HepG2 (cell line): ENCODE measurements at regions not wholly inside any gene's neighbourhood (a gene's known extent, or its start where the extent isn't known, plus 50 kb on each side); places are given as distances from the start of the nearest gene placed in this dataset.

Source experiments
- ATAC-seq: fragments of 200-7000 bp; cut with Tn5 transposase; 3 replicates; pipeline ENCODE4 v1.9.1; 2020; ENCODE audit warnings: mild to moderate bottlenecking, moderate library complexity
- BruUV-seq: library from RNA; stranded (reverse); fragments of 400-500 nt; replicated peaks from 2 replicates; lab custom pipeline; 2021; lab: Mats Ljungman, UMichigan
- CTCF ChIA-PET: fragments of 300-600 bp; formaldehyde crosslinking; extraction: SDS; loops from one replicate; lab custom pipeline; 2021; ENCODE audit warnings: low total read pairs, inconsistent platforms, low intra/inter-chr PET ratio; lab: Yijun Ruan, JAX
- POLR2A ChIA-PET: fragments of 350-600 bp; sonication (Branson Sonifier 250); formaldehyde crosslinking; loops from one replicate; lab custom pipeline; 2020; ENCODE audit warnings: antibody characterized with exemption, inconsistent platforms; lab: Yijun Ruan, JAX
- DNase-seq: peaks from one replicate; pipeline ENCODE4 v3.0.0-alpha.2; 2015; ENCODE audit warnings: low spot score
- FAIRE-seq: peaks from 3 replicates; lab custom pipeline; 2011; peaks lifted over from hg19 to GRCh38; lab: Jason Lieb, UNC
- H2AFZ ChIP-seq: one replicate; pipeline ENCODE4 v1.6.1; 2011; ENCODE audit warnings: low read length, inconsistent platforms
- H3K27ac ChIP-seq: fragments of 300-600 bp; 3 replicates; pipeline ENCODE4 v1.8.0; 2011; ENCODE audit warnings: mixed run types, mild to moderate bottlenecking, mixed read lengths, low read length, inconsistent platforms; ENCODE audit not compliant: insufficient read depth; ENCODE audit errors: extremely low read length
- H3K27me3 ChIP-seq, 2 experiments: fragments of 200-600 bp in 1 of 2; 2 replicates in 1 of 2; 3 replicates in 1 of 2; pipeline versions ENCODE4 v1.6.0 to v1.8.0; 2011; ENCODE audit warnings: low read length in 2 of 2, mild to moderate bottlenecking in 2 of 2, moderate library complexity in 2 of 2, inconsistent platforms in 1 of 2; ENCODE audit not compliant: insufficient read depth in 2 of 2, control insufficient read depth in 1 of 2
- H3K36me3 ChIP-seq, 2 experiments: fragments of 200-600 bp in 1 of 2; replicated peaks in 1 of 2; 2 replicates in 1 of 2; 3 replicates in 1 of 2; pipeline versions ENCODE4 v1.5.1 to v1.8.0; 2011; ENCODE audit warnings: low read length in 2 of 2, inconsistent platforms in 1 of 2; ENCODE audit not compliant: insufficient read depth in 2 of 2, control insufficient read depth in 1 of 2
- H3K4me1 ChIP-seq: 2 replicates; pipeline ENCODE4 v1.5.1; 2012; ENCODE audit warnings: low read length, inconsistent platforms; ENCODE audit not compliant: insufficient read depth
- H3K4me2 ChIP-seq: 2 replicates; pipeline ENCODE4 v1.6.0; 2011; ENCODE audit warnings: low read depth, low read length, inconsistent platforms
- H3K4me3 ChIP-seq, 3 experiments: fragments of 200-600 bp in 1 of 3; sonication (generic), shearing (Covaris generic) in 1 of 3; replicated peaks in 1 of 3; 2 replicates each; pipeline ENCODE4 v1.5.1; 2011 to 2016; ENCODE audit warnings: low read length in 3 of 3, inconsistent platforms in 2 of 3, low read depth in 2 of 3, mild to moderate bottlenecking in 2 of 3, control low read depth in 1 of 3, mixed read lengths in 1 of 3; ENCODE audit not compliant: insufficient read depth in 1 of 3
- H3K79me2 ChIP-seq: one replicate; pipeline ENCODE4 v1.6.1; 2011; ENCODE audit warnings: low read length, inconsistent platforms; ENCODE audit not compliant: insufficient read depth
- H3K9ac ChIP-seq: 2 replicates; pipeline ENCODE4 v1.6.0; 2011; ENCODE audit warnings: mild to moderate bottlenecking, low read depth, low read length, inconsistent platforms; ENCODE audit not compliant: insufficient read depth
- H3K9me3 ChIP-seq: 2 replicates; pipeline ENCODE4 v1.5.1; 2012; ENCODE audit warnings: mild to moderate bottlenecking, low read length
- H4K20me1 ChIP-seq: 2 replicates; pipeline ENCODE4 v1.6.0; 2011; ENCODE audit warnings: inconsistent platforms, mild to moderate bottlenecking, low read length, moderate library complexity; ENCODE audit not compliant: insufficient read depth
- HINFP ChIP-seq: sonication (generic); formaldehyde crosslinking; IDR thresholded peaks from 2 replicates; pipeline ENCODE4 v1.4.0; 2020; ENCODE audit warnings: low read depth, mild to moderate bottlenecking, missing genetic modification reagents
- LCORL ChIP-seq, 2 experiments: fragments of 450-650 bp in 1 of 2; sonication (generic) in 1 of 2; formaldehyde crosslinking in 1 of 2; IDR thresholded peaks; 2 replicates each; pipeline versions ENCODE4 v1.5.0 to v1.6.1; 2017 to 2020; ENCODE audit warnings: antibody characterized with exemption in 1 of 2, missing genetic modification reagents in 1 of 2
- PRDM4 ChIP-seq: sonication (generic); formaldehyde crosslinking; IDR thresholded peaks from 2 replicates; pipeline ENCODE4 v1.9.0; 2021; ENCODE audit warnings: missing genetic modification reagents, borderline replicate concordance
- RELA ChIP-seq: sonication (generic); formaldehyde crosslinking; IDR thresholded peaks from 2 replicates; pipeline ENCODE4 v1.4.0; 2020; ENCODE audit warnings: missing genetic modification reagents
- TFDP2 ChIP-seq: sonication (generic); formaldehyde crosslinking; IDR thresholded peaks from 2 replicates; pipeline ENCODE4 v1.4.0; 2020; ENCODE audit warnings: missing genetic modification reagents
- ZNF460 ChIP-seq: sonication (generic); formaldehyde crosslinking; IDR thresholded peaks from 2 replicates; pipeline ENCODE4 v1.5.1; 2020; ENCODE audit warnings: missing genetic modification reagents, mild to moderate bottlenecking, borderline replicate concordance
- ZNF597 ChIP-seq: sonication (generic); formaldehyde crosslinking; IDR thresholded peaks from 2 replicates; pipeline ENCODE4 v1.5.0; 2020; ENCODE audit warnings: missing genetic modification reagents
- ZNF775 ChIP-seq: sonication (generic); formaldehyde crosslinking; IDR thresholded peaks from 2 replicates; pipeline ENCODE4 v1.4.0; 2020; ENCODE audit warnings: missing genetic modification reagents, mild to moderate bottlenecking, moderate library complexity, borderline replicate concordance
- ZXDC ChIP-seq: sonication (generic); formaldehyde crosslinking; IDR thresholded peaks from 2 replicates; pipeline ENCODE4 v1.5.0; 2020; ENCODE audit warnings: mild to moderate bottlenecking, missing genetic modification reagents
- WGBS: methylation state at CpG from one replicate; pipeline ENCODE4 v1.1.6; 2017; ENCODE audit warnings: low lambda C conversion rate; 5-methylcytosine and 5-hydroxymethylcytosine counted together
- in situ Hi-C: cut with HindIII; loops from 2 replicates; pipeline ENCODE4 v1.10.0; 2017; ENCODE audit warnings: low pct_unique_long_range_greater_than_20kb; ENCODE audit not compliant: extremely low pct_ligation_motif_present
- intact Hi-C: fragments of 100-400 bp; cut with micrococcal nuclease; formaldehyde crosslinking; loops from one replicate; pipeline ENCODE4 v1.10.0; 2022; ENCODE audit not compliant: unreplicated experiment

GRCh38 chr13:34696296-34696695 is 245.8 kb upstream of the NBEA start:
- ChIA-PET POLR2A (no interaction called here), CTCF (no interaction called here)
- H3K4me2 ChIP-seq, result no peak overlapping the region
- no peaks in the 10 kb centered on the region for H4K20me1 ChIP-seq
- no TSS peak for BruUV-seq
- H2AFZ ChIP-seq, result no peak overlapping the region
- intact Hi-C loops (no loop called here), in situ Hi-C loops (no loop called here)
- no peak overlapping the region for H3K27ac ChIP-seq
- no peak for FAIRE-seq
- peaks cover 0 to 10% of the 10 kb centered on the region in 2 experiments; a peak in 2 of 5 replicates for H3K27me3 ChIP-seq
- no peak overlapping the region for H3K4me3 ChIP-seq
- H3K9me3 ChIP-seq, result no peaks in the 10 kb centered on the region
- no peak overlapping the region for H3K9ac ChIP-seq
- no peaks in the 10 kb centered on the region for H3K79me2 ChIP-seq
- DNase-seq, result no peak
- no peak for ATAC-seq
- no peaks in the 10 kb centered on the region for H3K4me1 ChIP-seq
- TF ChIP-seq ZNF775 (CRISPR knock-in tag) (no peak), HINFP (no peak), ZNF597 (no peak), TFDP2 (CRISPR knock-in tag) (no peak)
- H3K36me3 ChIP-seq, result no peaks in the 10 kb centered on the region
- 3% methylated on average over 5 of the region's 5 CpGs for WGBS

GRCh38 chr13:34696741-34697140 is 245.3 kb upstream of the NBEA start:
- Histone ChIP-seq H3K4me3 (no peak overlapping the region), H3K4me1 (no peaks in the 10 kb centered on the region), H3K27me3 (peaks cover 0 to 10% of the 10 kb centered on the region in 2 experiments; a peak in 2 of 5 replicates), H3K4me2 (no peak overlapping the region), H3K36me3 (no peaks in the 10 kb centered on the region), H3K27ac (no peak overlapping the region), H4K20me1 (no peaks in the 10 kb centered on the region), H3K9ac (no peak overlapping the region), H2AFZ (no peak overlapping the region), H3K9me3 (no peaks in the 10 kb centered on the region), H3K79me2 (no peaks in the 10 kb centered on the region)
- ChIA-PET POLR2A (no interaction called here), CTCF (no interaction called here)
- BruUV-seq, result no TSS peak
- in situ Hi-C loops (no loop called here), intact Hi-C loops (no loop called here)
- ATAC-seq (no peak), FAIRE-seq (no peak), DNase-seq (no peak)
- 11% methylated on average over 14 of the region's 14 CpGs for WGBS
- no peak for TF ChIP-seq RELA (CRISPR knock-in tag)
- no peak for TF ChIP-seq LCORL (IDR thresholded peaks at IDR 0.05)
- TF ChIP-seq LCORL (CRISPR knock-in tag; IDR thresholded peaks at IDR 0.05), result no peak
- TF ChIP-seq ZXDC, result no peak
- TF ChIP-seq PRDM4 (CRISPR knock-in tag), result no peak
- no peak for TF ChIP-seq ZNF460 (CRISPR knock-in tag)
